ENCODE measurements at regions not wholly inside any gene's neighbourhood (a gene's known extent, or its start where the extent isn't known, plus 50 kb on each side); places are given as distances from the start of the nearest gene placed in this dataset.

DNA sequence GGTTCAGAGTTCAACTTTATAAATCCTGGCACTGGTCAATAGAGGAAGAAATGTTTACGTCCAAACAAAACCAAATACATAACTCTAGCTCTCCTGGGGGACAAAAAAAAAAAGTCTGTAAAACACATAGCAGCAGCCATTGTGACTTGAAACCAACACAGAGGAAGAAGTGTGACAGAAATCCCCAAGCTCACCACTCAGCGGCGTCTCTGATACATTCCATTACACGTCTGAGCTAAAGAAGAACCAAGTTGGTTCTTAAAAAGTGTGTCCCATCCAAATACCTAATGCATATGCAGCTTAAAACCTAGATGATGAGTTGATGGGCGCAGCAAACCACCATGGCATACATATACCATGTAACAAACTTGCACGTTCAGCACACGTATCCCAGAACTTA lies 58.3 kb upstream of the NANOS1 start:
- TF ChIP-seq, protein P1, sequence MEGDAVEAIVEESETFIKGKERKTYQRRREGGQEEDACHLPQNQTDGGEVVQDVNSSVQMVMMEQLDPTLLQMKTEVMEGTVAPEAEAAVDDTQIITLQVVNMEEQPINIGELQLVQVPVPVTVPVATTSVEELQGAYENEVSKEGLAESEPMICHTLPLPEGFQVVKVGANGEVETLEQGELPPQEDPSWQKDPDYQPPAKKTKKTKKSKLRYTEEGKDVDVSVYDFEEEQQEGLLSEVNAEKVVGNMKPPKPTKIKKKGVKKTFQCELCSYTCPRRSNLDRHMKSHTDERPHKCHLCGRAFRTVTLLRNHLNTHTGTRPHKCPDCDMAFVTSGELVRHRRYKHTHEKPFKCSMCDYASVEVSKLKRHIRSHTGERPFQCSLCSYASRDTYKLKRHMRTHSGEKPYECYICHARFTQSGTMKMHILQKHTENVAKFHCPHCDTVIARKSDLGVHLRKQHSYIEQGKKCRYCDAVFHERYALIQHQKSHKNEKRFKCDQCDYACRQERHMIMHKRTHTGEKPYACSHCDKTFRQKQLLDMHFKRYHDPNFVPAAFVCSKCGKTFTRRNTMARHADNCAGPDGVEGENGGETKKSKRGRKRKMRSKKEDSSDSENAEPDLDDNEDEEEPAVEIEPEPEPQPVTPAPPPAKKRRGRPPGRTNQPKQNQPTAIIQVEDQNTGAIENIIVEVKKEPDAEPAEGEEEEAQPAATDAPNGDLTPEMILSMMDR (IDR thresholded peaks at IDR 0.05 in 2 of 3, conservative IDR thresholded peaks at IDR 0.05 in 1 of 3; ENCODE audit: borderline replicate concordance in 1 of 3, insufficient read depth in 1 of 3, low read depth in 2 of 3, low read length in 2 of 3): no peak
- TF ChIP-seq, protein P2, sequence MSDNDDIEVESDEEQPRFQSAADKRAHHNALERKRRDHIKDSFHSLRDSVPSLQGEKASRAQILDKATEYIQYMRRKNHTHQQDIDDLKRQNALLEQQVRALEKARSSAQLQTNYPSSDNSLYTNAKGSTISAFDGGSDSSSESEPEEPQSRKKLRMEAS (IDR thresholded peaks at IDR 0.05): no peak
- TF ChIP-seq YY1 (IDR thresholded peaks at IDR 0.05; ENCODE audit: extremely low read depth, insufficient replicate concordance, low read depth, low read length) (no peak), ZFX (IDR thresholded peaks at IDR 0.05) (no peak), EZH2 (IDR thresholded peaks at IDR 0.05) (no peak), SP1 (IDR thresholded peaks at IDR 0.05; ENCODE audit: low read depth) (no peak), EGR1 (IDR thresholded peaks at IDR 0.05; ENCODE audit: low read depth) (no peak)
- TF ChIP-seq, protein P3, sequence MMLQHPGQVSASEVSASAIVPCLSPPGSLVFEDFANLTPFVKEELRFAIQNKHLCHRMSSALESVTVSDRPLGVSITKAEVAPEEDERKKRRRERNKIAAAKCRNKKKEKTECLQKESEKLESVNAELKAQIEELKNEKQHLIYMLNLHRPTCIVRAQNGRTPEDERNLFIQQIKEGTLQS (IDR thresholded peaks at IDR 0.05): no peak

All from HCT116 (cell line).